Endothelial cell of umbilical vein (primary cell): ENCODE measurements at regions not wholly inside any gene's neighbourhood (a gene's known extent, or its start where the extent isn't known, plus 50 kb on each side); places are given as distances from the start of the nearest gene placed in this dataset.

Experiments
- CTCF ChIP-seq, 2 donors: IDR thresholded peaks; 1 replicate in 1 of 2; 2 replicates in 1 of 2; pipeline ENCODE4 v1.5.1; 2011; ENCODE audit warnings: low read length in 2 of 2, mild to moderate bottlenecking in 2 of 2, moderate library complexity in 2 of 2, control low read depth in 1 of 2, inconsistent platforms in 1 of 2, low read depth in 1 of 2; ENCODE audit not compliant: insufficient read depth in 1 of 2; ENCODE audit errors: extremely low read depth in 1 of 2
- EZH2 ChIP-seq: IDR thresholded peaks from 2 replicates; pipeline ENCODE4 v1.6.1; 2012; ENCODE audit warnings: borderline replicate concordance, low read depth, mild to moderate bottlenecking, moderate library complexity, low read length, inconsistent platforms; ENCODE audit not compliant: severe bottlenecking
- GATA2 ChIP-seq: IDR thresholded peaks from 2 replicates; pipeline ENCODE4 v1.7.0; 2011; ENCODE audit warnings: low read depth, mild to moderate bottlenecking, moderate library complexity, mixed read lengths, low read length; ENCODE audit not compliant: insufficient read length, insufficient read depth
- MAX ChIP-seq: IDR thresholded peaks from 2 replicates; pipeline ENCODE4 v1.6.1; 2011; ENCODE audit not compliant: insufficient read depth, insufficient read length
- MYC ChIP-seq: IDR thresholded peaks from one replicate; pipeline ENCODE4 v1.6.1; 2011; ENCODE audit warnings: mild to moderate bottlenecking, low read depth, low read length
- POLR2A ChIP-seq: IDR thresholded peaks from 2 replicates; pipeline ENCODE4 v1.6.1; 2012; ENCODE audit warnings: low read depth, mild to moderate bottlenecking, control low read depth, low read length
- POLR2AphosphoS5 ChIP-seq: IDR thresholded peaks from 2 replicates; pipeline ENCODE4 v1.6.1; 2012; ENCODE audit warnings: low read depth, mild to moderate bottlenecking, control low read depth, low read length, moderate library complexity; ENCODE audit not compliant: insufficient read depth

- TF ChIP-seq MYC = no peak
- TF ChIP-seq POLR2A = no peak
- no peak for TF ChIP-seq EZH2
- no peak for TF ChIP-seq CTCF (IDR thresholded peaks at IDR 0.05; ENCODE audit: extremely low read depth in 1 of 2, insufficient read depth in 1 of 2, low read depth in 1 of 2, low read length in 2 of 2)
- no peak for TF ChIP-seq GATA2
- no peak for TF ChIP-seq POLR2AphosphoS5
- no peak for TF ChIP-seq MAX
Measured at GRCh38 chr4:174138616-174139015, 144.9 kb downstream of the FBXO8 start.
